HEK293T (cell line): ENCODE measurements at regions not wholly inside any gene's neighbourhood (a gene's known extent, or its start where the extent isn't known, plus 50 kb on each side); places are given as distances from the start of the nearest gene placed in this dataset.

ENCODE experiments used
- BHLHE40 ChIP-seq: fragments of 450-650 bp; IDR thresholded peaks from 2 replicates; pipeline ENCODE4 v1.6.1; 2016; ENCODE audit warnings: mild to moderate bottlenecking, moderate library complexity, borderline replicate concordance
- CTBP1 ChIP-seq: fragments of 450-650 bp; IDR thresholded peaks from 2 replicates; pipeline ENCODE4 v1.6.1; 2016; ENCODE audit warnings: borderline replicate concordance
- ELF4 ChIP-seq: fragments of 450-650 bp; IDR thresholded peaks from 2 replicates; pipeline ENCODE4 v1.6.1; 2017; ENCODE audit warnings: antibody characterized with exemption
- FOXA1 ChIP-seq: fragments of 450-650 bp; IDR thresholded peaks from 2 replicates; pipeline ENCODE4 v1.6.1; 2016; ENCODE audit warnings: mild to moderate bottlenecking
- FOXM1 ChIP-seq: fragments of 450-650 bp; IDR thresholded peaks from 2 replicates; pipeline ENCODE4 v1.6.1; 2017; ENCODE audit warnings: mild to moderate bottlenecking, borderline replicate concordance
- HDGF ChIP-seq: fragments of 450-650 bp; IDR thresholded peaks from 2 replicates; pipeline ENCODE4 v1.6.1; 2017; ENCODE audit warnings: antibody characterized with exemption, borderline replicate concordance
- L3MBTL2 ChIP-seq: fragments of 450-650 bp; conservative IDR thresholded peaks from 2 replicates; pipeline ENCODE4 v1.6.1; 2016; ENCODE audit warnings: mild to moderate bottlenecking
- SUZ12 ChIP-seq: fragments of 450-650 bp; IDR thresholded peaks from 2 replicates; pipeline ENCODE4 v1.6.1; 2016; ENCODE audit warnings: mild to moderate bottlenecking
- ZNF384 ChIP-seq: fragments of 450-650 bp; IDR thresholded peaks from 2 replicates; pipeline ENCODE4 v1.6.1; 2016
- TF ChIP-seq, protein P1 (sequence below): fragments of 450-650 bp; IDR thresholded peaks from 2 replicates; pipeline ENCODE4 v1.6.1; 2016

GRCh38 chr7:142414135-142414534 lies 156.3 kb upstream of the PRSS58 start:
- no peak for TF ChIP-seq BHLHE40
- TF ChIP-seq HDGF, result no peak
- TF ChIP-seq L3MBTL2, result no peak
- TF ChIP-seq FOXM1, result no peak
- TF ChIP-seq SUZ12, result no peak
- TF ChIP-seq CTBP1, result no peak
- TF ChIP-seq ELF4, result no peak
- TF ChIP-seq, protein P1, sequence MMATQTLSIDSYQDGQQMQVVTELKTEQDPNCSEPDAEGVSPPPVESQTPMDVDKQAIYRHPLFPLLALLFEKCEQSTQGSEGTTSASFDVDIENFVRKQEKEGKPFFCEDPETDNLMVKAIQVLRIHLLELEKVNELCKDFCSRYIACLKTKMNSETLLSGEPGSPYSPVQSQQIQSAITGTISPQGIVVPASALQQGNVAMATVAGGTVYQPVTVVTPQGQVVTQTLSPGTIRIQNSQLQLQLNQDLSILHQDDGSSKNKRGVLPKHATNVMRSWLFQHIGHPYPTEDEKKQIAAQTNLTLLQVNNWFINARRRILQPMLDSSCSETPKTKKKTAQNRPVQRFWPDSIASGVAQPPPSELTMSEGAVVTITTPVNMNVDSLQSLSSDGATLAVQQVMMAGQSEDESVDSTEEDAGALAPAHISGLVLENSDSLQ, result no peak
- no peak for TF ChIP-seq ZNF384
- TF ChIP-seq FOXA1, result no peak
